GM10266 (cell line): ENCODE measurements at regions not wholly inside any gene's neighbourhood (a gene's known extent, or its start where the extent isn't known, plus 50 kb on each side); places are given as distances from the start of the nearest gene placed in this dataset.

Source experiments
- DNase-seq: peaks from one replicate; pipeline ENCODE4 v3.0.0; 2012; ENCODE audit errors: extremely low spot score
- CTCF ChIP-seq: IDR thresholded peaks from 2 replicates; pipeline ENCODE4 v1.5.1; 2012; ENCODE audit warnings: mild to moderate bottlenecking, low read depth; ENCODE audit not compliant: control insufficient read depth, insufficient read depth; ENCODE audit errors: missing control alignments

GRCh38 chr6:119658917-119659316 is 309.4 kb upstream of the MAN1A1 start:
- no peak for DNase-seq
- TF ChIP-seq CTCF: no peak

GRCh38 chr6:119655124-119655523 is 305.6 kb upstream of the MAN1A1 start:
- DNase-seq: no peak
- no peak for TF ChIP-seq CTCF

GRCh38 chr6:119653329-119653728 is 303.8 kb upstream of the MAN1A1 start:
- no peak for TF ChIP-seq CTCF
- DNase-seq: no peak

GRCh38 chr6:119649531-119649930 is 300.0 kb upstream of the MAN1A1 start:
- TF ChIP-seq CTCF: no peak
- no peak for DNase-seq

- no peak for DNase-seq
- TF ChIP-seq CTCF: no peak
These were observed 297.7 kb upstream of the MAN1A1 start for GRCh38 chr6:119647309-119647708.

- no peak for TF ChIP-seq CTCF
- DNase-seq: no peak
These were observed 294.3 kb upstream of the MAN1A1 start for GRCh38 chr6:119643876-119644275.

GRCh38 chr6:119637768-119638167 is 288.2 kb upstream of the MAN1A1 start:
- TF ChIP-seq CTCF: no peak

More at GRCh38 chr6:119637768-119638167, 288.2 kb upstream of the MAN1A1 start:
- DNase-seq: peak; percentile 7
